A549 (cell line): ENCODE measurements at regions not wholly inside any gene's neighbourhood (a gene's known extent, or its start where the extent isn't known, plus 50 kb on each side); places are given as distances from the start of the nearest gene placed in this dataset.
A peak's percentile ranks its signal among the peaks of the same experiment; 100 is the strongest.

Experiments
- ATAC-seq, 2 experiments: fragments of 200-7000 bp in 1 of 2; fragments of >200 bp in 1 of 2; cut with Nextera tagmentation in 1 of 2; cut with Tn5 transposase in 1 of 2; 3 replicates each; pipeline versions ENCODE4 v1.8.0 to v1.9.1; 2018 to 2020; ENCODE audit warnings: mild to moderate bottlenecking in 1 of 2, moderate library complexity in 1 of 2
- CTCF ChIA-PET: fragments of 300-600 bp; sonication (Branson Sonifier 250); formaldehyde crosslinking; extraction: SDS; loops from one replicate; lab custom pipeline; 2021; ENCODE audit warnings: antibody characterized with exemption, inconsistent platforms; lab: Yijun Ruan, JAX
- POLR2A ChIA-PET: fragments of 350-600 bp; formaldehyde crosslinking; extraction: SDS; loops from one replicate; lab custom pipeline; 2021; ENCODE audit warnings: antibody characterized with exemption, inconsistent platforms; lab: Yijun Ruan, JAX
- DNase-seq, 2 experiments: peaks; one replicate each; pipeline versions ENCODE4 v3.0.0 to v3.0.0-alpha.2; 2011 to 2016; ENCODE audit warnings: low read depth in 1 of 2, low spot score in 1 of 2
- FAIRE-seq: peaks from 2 replicates; lab custom pipeline; 2011; peaks lifted over from hg19 to GRCh38; lab: Jason Lieb, UNC
- H3K27ac ChIP-seq, 2 experiments: fragments of >200 bp; sonication (Bioruptor Twin); formaldehyde crosslinking; 3 replicates each; pipeline ENCODE4 v1.5.1; 2016 to 2017
- H3K4me1 ChIP-seq: fragments of >200 bp; sonication (Bioruptor Twin); formaldehyde crosslinking; 3 replicates; pipeline ENCODE4 v1.6.1; 2016
- H3K4me2 ChIP-seq: fragments of >200 bp; sonication (Bioruptor Twin); formaldehyde crosslinking; 3 replicates; pipeline ENCODE4 v1.6.1; 2016
- H3K4me3 ChIP-seq: fragments of >200 bp; sonication (Bioruptor Twin); formaldehyde crosslinking; 3 replicates; pipeline ENCODE4 v1.5.1; 2016
- H3K9me3 ChIP-seq: fragments of >200 bp; sonication (Bioruptor Twin); formaldehyde crosslinking; 3 replicates; pipeline ENCODE4 v1.6.1; 2016
- BCL3 ChIP-seq: fragments of >200 bp; sonication (Bioruptor Twin); formaldehyde crosslinking; IDR thresholded peaks from 3 replicates; pipeline ENCODE4 v1.6.1; 2016
- BHLHE40 ChIP-seq: IDR thresholded peaks from 2 replicates; pipeline ENCODE4 v1.6.1; 2012; ENCODE audit warnings: low read depth, low read length, inconsistent platforms
- CBX8 ChIP-seq: fragments of 200-600 bp; sonication (generic); IDR thresholded peaks from 2 replicates; pipeline ENCODE4 v1.6.1; 2016
- ELK1 ChIP-seq: fragments of 150-350 bp; IDR thresholded peaks from 2 replicates; pipeline ENCODE4 v1.6.1; 2014; ENCODE audit warnings: low read depth, mild to moderate bottlenecking, low read length
- FOSB ChIP-seq: fragments of 250-450 bp; sonication (Bioruptor Pico); IDR thresholded peaks from 2 replicates; pipeline ENCODE4 v1.5.0; 2020; ENCODE audit warnings: mild to moderate bottlenecking, moderate library complexity
- HOXB5 ChIP-seq: fragments of 250-450 bp; sonication (Bioruptor Pico); IDR thresholded peaks from 2 replicates; pipeline ENCODE4 v1.5.0; 2020; ENCODE audit warnings: mild to moderate bottlenecking, moderate library complexity
- MAZ ChIP-seq: fragments of 150-350 bp; IDR thresholded peaks from 2 replicates; pipeline ENCODE4 v1.6.1; 2014; ENCODE audit warnings: antibody characterized with exemption, low read depth, low read length, borderline replicate concordance
- NR3C1 ChIP-seq: fragments of >200 bp; sonication (Bioruptor Twin); formaldehyde crosslinking; IDR thresholded peaks from 3 replicates; pipeline ENCODE4 v1.6.1; 2017
- PBX3 ChIP-seq: IDR thresholded peaks from 2 replicates; pipeline ENCODE4 v1.6.1; 2012
- PHF8 ChIP-seq: fragments of 200-600 bp; sonication (generic); IDR thresholded peaks from 2 replicates; pipeline ENCODE4 v1.6.1; 2016; ENCODE audit warnings: low read depth, mild to moderate bottlenecking, antibody characterized with exemption, moderate library complexity, borderline replicate concordance
- RARB ChIP-seq: fragments of 250-450 bp; sonication (Bioruptor Pico); IDR thresholded peaks from 2 replicates; pipeline ENCODE4 v1.8.0; 2021; ENCODE audit warnings: mild to moderate bottlenecking, moderate library complexity
- REST ChIP-seq: fragments of 200-600 bp; sonication (generic); IDR thresholded peaks from 2 replicates; pipeline ENCODE4 v1.6.1; 2016; ENCODE audit warnings: antibody characterized with exemption, mild to moderate bottlenecking, moderate library complexity
- RNF2 ChIP-seq: fragments of 200-600 bp; sonication (generic); IDR thresholded peaks from 2 replicates; pipeline ENCODE4 v1.6.1; 2016; ENCODE audit warnings: low read depth, mild to moderate bottlenecking, antibody characterized with exemption, moderate library complexity, borderline replicate concordance
- SMC3 ChIP-seq: fragments of >200 bp; sonication (Bioruptor Twin); formaldehyde crosslinking; IDR thresholded peaks from 3 replicates; pipeline ENCODE4 v1.6.1; 2018; ENCODE audit warnings: inconsistent platforms
- TFCP2L1 ChIP-seq: fragments of 250-450 bp; sonication (Bioruptor Pico); IDR thresholded peaks from 2 replicates; pipeline ENCODE4 v1.5.0; 2021; ENCODE audit warnings: mild to moderate bottlenecking
- ZC3H11A ChIP-seq: fragments of 450-650 bp; IDR thresholded peaks from 2 replicates; pipeline ENCODE4 v1.6.1; 2014; ENCODE audit warnings: antibody characterized with exemption, mild to moderate bottlenecking
- ZNF302 ChIP-seq: fragments of 250-450 bp; sonication (Bioruptor Pico); IDR thresholded peaks from 2 replicates; pipeline ENCODE4 v1.9.0; 2021; ENCODE audit warnings: inconsistent platforms, mild to moderate bottlenecking, moderate library complexity
- ZSCAN20 ChIP-seq: fragments of 250-450 bp; sonication (Bioruptor Pico); IDR thresholded peaks from 2 replicates; pipeline ENCODE4 v1.8.0; 2022; ENCODE audit warnings: mild to moderate bottlenecking, moderate library complexity
- WGBS: methylation state at CpG from one replicate; pipeline ENCODE4 v1.1.6; 2017; ENCODE audit errors: missing lambda C conversion rate; 5-methylcytosine and 5-hydroxymethylcytosine counted together

GRCh38 chr10:35822316-35822715 lies 180.2 kb upstream of the FZD8 start:
- no peak overlapping the region for H3K4me3 ChIP-seq
- no peak overlapping the region for H3K4me2 ChIP-seq
- ATAC-seq (peak; percentile 59 to 73; a peak in 5 of 6 replicates), DNase-seq (peak in 1 of 2 experiments; percentile 33), FAIRE-seq (no peak)
- POLR2A ChIA-PET = no interaction called here
- no peaks in the 10 kb centered on the region for H3K9me3 ChIP-seq
- WGBS = 52% methylated on average over 3 of the region's 9 CpGs
- TF ChIP-seq BHLHE40 = no peak
- no peak for TF ChIP-seq CBX8
- TF ChIP-seq RNF2 = no peak
- no peak for TF ChIP-seq PBX3
- TF ChIP-seq ELK1 = no peak
- no peak for TF ChIP-seq HOXB5 (CRISPR knock-in tag)
- no peak for TF ChIP-seq ZSCAN20 (CRISPR knock-in tag)
- no peak for TF ChIP-seq MAZ
- TF ChIP-seq NR3C1 = no peak
- no peak for TF ChIP-seq SMC3
- no peak for TF ChIP-seq ZC3H11A
- TF ChIP-seq ZNF302 (CRISPR knock-in tag) = no peak
- CTCF ChIA-PET = interaction anchor here (0.7 kb wide), 1 partner anchor 10 kb away, joined by 3 read pairs; no protein-coding TSS in a partner anchor
- H3K27ac ChIP-seq = no peak overlapping the region
- no peaks in the 10 kb centered on the region for H3K4me1 ChIP-seq

GRCh38 chr10:35821339-35821911 lies 179.3 kb upstream of the FZD8 start:
- POLR2A ChIA-PET = no interaction called here
- Histone ChIP-seq H3K4me2 (no peak overlapping the region), H3K4me1 (no peaks in the 10 kb centered on the region)
- DNase-seq = no peak
- no peak for FAIRE-seq
- no peak for TF ChIP-seq PHF8
- no peak for TF ChIP-seq TFCP2L1
- TF ChIP-seq RARB (CRISPR knock-in tag) = no peak
- TF ChIP-seq REST = no peak
- no peak for TF ChIP-seq FOSB
- no peak for TF ChIP-seq BCL3
- TF ChIP-seq, all 56 proteins: peak for 0
- no peak for ATAC-seq
- Histone ChIP-seq H3K4me3 (no peak overlapping the region), H3K27ac (no peak overlapping the region), H3K9me3 (no peaks in the 10 kb centered on the region)
- 56% methylated on average over 4 of the region's 4 CpGs for WGBS
- CTCF ChIA-PET = no interaction called here
